HG02973 (cell line): ENCODE measurements at regions not wholly inside any gene's neighbourhood (a gene's known extent, or its start where the extent isn't known, plus 50 kb on each side); places are given as distances from the start of the nearest gene placed in this dataset.
"Not testable (repeated sequence)": the region's sequence is repeated elsewhere in the genome, so short reads cannot be mapped to it uniquely, and the experiment has no call there.

Experiments
- ATAC-seq: cut with Tn5 transposase; IDR thresholded peaks from one replicate; pipeline ENCODE4 v1.9.1; 2021; ENCODE audit warnings: moderate library complexity; ENCODE audit not compliant: unreplicated experiment

DNA sequence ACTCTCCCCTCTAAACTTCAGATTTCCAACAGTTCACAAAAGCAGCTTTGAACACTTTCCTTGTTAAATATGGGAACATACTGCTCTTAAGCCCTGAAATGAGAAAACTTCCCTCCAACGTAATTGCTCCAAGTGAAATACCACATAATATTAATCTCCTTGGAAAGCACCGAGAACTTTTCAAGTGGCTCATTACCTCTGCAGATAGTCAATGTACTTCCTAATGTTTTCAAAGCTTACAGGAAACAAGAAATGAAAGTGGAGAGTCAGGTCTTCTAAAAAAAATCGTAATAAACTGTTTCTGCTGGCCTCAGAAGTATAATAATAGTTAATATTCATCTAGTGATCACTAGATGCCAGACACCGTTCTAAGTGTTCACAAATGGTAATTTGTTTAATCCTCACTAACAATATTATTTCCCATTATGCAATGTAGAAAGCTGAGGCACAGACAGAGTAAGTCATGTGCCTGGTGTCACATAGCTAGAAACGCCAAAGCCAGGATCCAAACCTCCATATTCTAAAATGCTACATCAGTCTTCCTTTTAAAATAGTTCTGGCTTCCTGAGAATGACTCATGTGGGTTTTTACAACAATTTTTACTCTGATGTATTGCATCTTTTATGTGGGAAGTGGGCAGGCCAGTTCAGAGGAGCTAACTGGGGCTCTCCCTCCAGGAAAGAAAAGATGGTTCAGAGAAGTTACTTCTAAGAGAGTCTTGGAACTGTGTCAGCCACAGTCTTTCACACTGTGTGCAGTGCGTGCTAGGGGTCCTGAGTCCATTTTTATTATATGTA is 177.2 kb downstream of the PLPPR4 start:
- ATAC-seq = no peak

DNA sequence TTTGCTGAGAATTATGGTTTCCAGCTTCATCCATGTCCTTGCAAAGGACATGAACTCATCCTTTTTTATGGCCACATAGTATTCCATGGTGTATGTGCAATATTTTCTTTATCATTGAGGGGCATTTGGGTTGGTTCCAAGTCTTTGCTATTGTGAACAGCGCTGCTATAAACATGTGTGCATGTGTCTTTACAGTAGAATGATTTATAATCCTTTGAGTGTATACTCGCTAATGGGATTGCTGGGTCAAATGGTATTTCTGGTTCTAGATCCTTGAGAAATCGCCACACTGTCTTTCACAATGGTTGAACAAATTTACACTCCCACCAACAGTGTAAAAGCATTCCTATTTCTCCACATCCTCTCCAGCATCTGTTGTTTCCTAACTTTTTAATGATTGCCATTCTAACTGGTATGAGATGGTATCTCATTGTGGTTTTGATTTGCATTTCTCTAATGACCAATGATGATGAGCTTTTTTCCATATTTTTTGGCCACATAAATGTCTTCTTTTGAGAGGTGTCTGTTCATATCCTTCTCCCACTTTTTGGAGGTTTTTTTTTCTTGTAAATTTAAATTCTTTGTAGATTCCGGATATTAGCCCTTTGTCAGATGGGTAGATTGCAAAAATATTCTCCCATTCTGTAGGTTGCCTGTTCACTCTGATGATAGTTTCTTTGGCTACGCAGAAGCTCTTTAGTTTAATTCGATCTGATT is 180.1 kb downstream of the PLPPR4 start:
- not testable (repeated sequence) for ATAC-seq

DNA sequence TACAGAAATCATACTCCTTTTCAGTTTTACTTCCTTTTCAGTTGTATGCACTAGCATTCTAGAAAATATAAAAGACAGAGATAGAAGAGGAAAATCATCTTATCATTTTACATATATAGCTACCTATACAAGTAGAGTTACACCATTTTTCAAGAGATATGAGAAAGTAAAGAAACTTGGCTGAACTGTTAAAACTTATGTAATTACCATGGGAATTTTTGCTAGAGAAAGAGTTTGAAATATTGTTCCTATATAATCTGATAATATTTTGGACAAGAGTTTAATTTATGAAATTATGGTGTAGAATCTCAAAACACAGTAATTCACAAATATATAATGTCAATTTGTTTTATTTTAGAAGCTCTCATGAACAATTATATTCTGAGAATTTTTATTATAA is 180.8 kb downstream of the PLPPR4 start:
- ATAC-seq = no peak

DNA sequence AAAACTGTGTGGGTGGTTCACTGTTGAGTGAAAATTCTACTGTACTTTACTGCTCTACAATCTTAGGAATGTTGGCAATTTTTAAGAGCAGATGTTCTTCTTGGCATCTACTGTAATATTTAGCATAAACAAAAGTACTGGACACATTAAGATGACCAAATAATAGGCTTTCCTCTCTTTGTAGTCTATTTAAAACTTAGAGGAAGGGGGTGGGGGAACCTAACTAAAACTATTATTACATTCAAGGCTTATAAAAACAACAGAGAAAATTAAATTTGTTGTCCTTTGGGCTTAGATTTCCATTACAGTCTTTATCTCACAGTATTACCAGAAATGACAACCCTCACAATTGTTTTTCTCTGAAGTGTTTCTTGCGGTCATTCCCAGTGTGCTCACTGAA is 181.2 kb downstream of the PLPPR4 start:
- no peak for ATAC-seq

DNA sequence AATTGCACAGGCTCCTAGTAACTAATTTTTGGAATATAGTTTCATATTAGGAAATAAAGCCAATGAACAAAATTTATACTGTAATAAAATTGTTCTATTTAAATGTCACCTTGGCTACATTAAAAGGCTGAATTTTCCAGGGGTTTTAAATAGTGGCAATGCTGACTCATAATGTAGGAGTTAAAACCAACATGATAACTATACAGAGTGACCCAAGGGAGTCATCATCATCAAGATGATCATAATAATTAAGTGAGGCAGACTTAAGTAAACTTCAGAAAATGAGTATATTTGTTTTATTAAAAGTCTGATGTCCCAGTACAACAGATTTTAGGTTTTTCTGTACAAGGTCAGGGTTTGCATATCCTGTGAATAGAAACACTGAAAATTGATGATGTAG is 183.4 kb downstream of the PLPPR4 start:
- ATAC-seq = no peak

DNA sequence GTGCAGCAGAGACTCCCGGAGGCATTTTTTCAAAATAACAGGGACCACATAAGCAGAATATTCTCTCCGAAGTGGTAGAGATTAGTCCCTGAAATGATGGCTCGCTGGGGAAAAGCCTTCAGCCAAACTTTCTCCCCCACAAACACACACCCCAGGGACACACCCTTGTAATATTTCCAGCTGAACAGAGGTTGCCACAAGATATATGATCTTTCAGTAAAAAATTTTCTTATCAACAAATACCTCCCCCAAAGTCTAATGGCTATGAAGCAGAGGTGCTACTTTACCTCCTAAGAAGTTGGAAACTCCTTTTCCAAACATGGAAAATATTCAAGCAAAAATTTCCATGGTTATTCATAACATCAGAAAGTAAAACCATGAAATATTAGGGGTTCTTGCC is 190.2 kb upstream of the PALMD start:
- ATAC-seq = no peak

DNA sequence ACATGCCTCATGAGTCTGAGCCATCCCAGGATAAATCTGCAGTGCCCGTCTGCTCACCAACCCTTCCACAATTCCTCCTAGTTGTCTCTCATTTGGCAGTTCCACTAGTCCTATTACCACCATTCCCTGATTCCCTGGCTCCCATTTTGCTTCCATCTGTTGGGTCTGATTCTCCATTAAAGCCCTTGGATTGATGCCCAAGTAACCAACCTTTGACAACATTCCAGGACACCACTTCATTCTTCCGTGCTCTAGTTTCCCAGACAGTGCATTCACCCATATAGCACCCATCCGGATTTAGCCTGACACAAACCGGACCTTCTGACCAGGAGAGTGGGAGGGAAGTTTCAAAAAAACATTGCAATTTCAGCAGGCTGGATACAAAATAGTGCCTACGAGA is 189.4 kb upstream of the PALMD start:
- no peak for ATAC-seq

DNA sequence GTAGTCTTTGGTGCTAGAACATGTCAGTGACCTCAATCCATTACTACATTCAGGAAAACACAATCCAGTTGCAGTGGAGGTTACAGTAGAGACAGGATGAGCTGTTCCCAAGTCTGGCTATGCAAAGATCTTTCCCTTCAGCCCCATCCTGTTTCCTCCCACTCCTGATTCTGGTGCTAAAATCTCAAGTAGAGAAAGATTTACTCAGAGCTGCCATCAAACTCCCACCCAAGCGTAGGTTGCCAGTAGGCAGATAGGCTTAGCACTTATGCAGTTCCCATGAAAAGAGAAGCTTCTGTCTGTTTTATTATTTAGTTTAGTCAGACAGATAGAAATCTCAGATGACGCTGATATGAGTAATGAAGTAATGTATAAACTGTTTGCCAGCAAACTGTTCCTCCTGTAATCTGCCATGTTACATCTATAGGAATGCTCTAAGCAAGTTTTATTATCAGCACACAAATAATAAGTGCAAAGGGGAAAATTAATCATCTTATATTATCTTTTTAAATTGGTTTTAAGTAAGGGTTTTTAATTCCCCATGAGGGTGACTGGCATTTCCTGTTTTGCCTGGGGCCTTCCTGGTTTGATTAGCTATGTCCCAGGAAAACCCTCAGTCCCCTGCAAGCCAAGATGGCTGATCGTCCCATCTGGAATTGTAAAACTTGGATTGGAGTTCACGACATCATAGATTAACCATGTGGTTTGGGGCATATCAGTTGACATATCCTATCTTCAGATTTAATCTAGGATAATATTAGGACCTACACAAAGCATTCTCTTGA is 188.3 kb upstream of the PALMD start:
- no peak for ATAC-seq

DNA sequence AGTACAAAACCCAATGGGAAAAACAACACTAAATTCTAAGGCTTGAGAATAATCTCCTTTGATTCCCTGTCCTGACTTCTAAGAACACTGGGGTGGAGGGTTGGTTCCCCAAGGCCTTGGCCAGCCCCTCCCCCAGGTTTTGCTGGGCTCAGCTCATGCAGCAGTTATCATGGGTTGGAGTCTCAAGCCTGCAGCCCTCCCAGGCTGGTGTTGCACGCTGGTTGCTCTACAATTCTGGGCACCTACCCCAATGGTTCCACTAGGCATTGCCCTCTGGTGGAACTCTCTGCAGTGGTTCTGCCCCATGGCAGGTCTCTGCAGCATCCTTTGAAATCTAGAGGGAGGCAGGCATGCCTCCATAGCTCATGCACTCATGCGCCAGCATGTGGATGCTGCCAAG is 184.4 kb upstream of the PALMD start:
- ATAC-seq = no peak

DNA sequence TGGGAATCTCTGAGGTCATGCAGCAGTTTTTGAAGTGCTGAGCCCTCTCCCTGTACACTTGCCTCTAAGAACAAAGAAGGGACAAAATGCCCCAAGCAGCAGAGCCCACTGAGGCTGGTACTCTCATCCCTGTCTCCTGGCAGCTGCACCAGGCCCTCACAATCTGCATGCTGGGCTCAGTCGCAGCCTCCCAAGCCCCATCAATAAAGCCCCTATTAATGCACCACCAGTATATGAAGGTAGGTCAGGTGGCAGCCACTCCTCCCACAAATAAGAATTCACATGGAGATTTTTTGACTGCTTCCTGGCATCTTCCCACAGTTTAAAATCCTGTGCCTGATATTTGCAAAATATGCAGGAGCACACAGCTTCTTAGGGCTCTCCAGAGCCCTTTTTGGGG is 181.2 kb upstream of the PALMD start:
- no peak for ATAC-seq

DNA sequence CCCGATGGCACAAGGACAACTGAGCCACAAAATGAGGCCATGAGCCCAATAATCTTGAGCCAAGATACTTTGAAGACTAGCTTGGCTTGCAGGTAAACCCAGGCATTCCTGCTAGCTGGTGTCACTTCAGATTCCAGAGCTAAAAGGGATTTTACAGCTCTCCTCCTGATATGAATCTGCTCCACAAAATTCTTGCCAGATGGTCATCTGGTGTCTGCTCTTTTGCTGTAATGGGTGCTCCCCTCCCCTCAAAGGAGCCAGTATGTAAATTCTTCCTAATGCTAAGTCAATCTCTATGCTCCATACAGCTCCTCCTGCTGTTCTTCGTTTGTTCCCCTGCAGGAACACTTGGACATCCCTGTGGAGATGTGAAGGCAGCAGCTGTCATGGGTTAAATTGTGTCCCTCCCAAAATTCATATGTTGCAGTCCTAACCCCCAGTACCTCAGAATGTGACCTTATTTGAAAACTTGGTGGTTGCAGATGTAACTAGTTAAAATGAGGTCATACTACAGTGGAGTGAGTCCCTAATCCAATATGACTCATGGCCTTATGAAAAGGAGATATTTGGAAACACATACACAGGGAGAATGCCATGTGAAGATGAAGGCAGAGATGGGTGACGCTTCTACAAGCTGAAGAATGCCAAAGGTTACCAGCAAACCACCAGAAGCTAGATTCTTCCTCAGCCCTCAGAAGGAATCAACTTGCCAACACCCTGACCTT is 180.6 kb upstream of the PALMD start:
- ATAC-seq = no peak

DNA sequence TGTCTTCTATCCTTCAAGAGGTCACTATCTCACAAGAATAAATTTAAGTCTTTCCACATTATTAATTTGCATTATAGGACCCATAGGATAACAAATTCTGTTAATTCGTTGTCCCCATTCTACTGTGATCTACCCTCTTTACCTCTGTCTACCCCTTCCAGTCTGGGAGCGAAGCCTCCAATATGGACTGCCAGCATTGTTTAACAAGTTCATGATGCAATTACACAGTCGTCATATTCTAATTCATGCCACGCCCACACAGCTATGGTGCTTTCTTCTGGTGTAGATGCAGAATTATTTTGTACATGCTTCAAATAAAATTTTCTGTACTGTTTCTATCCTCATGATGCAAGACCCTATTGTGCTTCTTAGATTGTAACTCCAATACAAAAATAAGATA is 178.3 kb upstream of the PALMD start:
- no peak for ATAC-seq

DNA sequence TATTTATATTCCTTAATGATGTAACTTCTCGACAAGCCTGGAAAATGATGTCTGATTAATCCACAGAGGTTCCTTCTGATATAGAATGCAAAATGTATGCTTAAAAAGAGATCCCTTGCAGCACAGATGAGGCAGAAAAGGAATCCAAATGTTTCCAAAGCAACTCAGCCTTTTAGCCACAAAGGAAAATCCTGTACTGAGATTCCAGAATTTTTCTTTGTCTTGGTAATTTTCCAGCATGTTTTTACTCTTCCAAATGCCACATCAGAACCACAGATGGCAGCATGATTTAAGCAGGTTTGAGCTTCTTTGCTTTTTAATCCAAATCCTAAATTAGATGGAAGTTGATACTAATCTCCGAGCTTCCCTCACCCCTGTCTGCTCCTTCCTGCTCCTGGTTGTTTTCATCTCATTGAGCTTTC is 176.4 kb upstream of the PALMD start:
- ATAC-seq = no peak

DNA sequence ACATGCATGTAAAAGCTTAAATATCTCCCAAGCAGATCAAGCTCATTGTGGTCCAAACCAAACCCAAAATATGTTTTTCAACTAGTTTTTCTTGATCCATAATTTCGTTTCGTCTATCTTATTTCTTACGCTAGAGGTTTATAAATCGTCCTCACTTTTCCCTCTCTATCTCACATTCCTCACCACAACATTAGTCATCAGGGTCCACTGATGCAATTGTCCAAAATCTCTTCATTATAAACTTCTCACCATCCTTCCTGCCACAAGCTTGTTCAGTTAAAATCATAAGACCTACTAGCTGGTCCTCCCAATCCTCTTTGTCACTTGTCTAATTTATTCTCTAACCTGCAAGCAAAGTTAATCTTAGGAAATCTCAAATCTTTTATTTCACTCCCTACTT is 173.0 kb upstream of the PALMD start:
- no peak for ATAC-seq

DNA sequence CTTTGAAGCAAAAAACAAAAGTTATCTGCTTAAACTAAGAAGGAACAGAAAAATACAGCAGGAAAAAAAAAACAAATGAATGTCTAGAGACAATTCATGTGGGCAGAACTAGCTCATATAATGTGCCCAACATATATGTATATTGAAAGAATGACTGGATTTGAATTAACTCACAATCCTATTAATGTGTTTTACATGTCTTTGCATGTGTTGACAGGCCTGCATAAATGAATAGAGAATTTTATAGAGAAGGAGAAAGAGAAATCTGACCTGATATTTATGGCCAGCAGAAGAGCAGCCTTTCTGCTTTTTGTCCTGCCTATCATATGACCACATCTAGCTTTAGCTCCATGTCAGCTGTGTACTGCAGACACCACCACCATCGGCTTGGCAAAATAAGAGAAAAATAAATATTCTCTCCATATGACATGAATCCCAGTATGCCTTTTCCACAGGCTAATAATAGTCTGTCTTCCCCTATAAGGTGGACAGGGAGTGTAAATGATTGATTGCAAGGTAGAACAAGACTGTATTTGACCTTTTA is 171.5 kb upstream of the PALMD start:
- no peak for ATAC-seq

DNA sequence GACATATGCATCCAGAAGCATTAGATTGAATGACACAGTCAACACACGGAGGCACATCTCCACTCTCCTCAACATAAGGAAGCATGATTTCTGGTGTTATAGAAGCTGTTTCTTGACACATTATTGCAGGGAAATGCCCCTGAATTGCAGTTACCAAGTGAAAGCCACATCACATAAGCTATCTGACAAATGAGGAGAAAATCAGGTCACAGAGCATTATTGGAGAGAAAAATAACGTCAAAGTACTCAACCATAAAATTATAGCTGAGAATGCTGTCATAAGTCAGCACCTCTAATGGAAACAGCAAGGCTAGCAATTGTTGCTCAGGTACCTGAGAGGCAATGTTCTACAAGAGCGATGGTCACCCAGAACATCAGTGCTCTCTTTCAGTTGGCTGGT is 169.9 kb upstream of the PALMD start:
- no peak for ATAC-seq

DNA sequence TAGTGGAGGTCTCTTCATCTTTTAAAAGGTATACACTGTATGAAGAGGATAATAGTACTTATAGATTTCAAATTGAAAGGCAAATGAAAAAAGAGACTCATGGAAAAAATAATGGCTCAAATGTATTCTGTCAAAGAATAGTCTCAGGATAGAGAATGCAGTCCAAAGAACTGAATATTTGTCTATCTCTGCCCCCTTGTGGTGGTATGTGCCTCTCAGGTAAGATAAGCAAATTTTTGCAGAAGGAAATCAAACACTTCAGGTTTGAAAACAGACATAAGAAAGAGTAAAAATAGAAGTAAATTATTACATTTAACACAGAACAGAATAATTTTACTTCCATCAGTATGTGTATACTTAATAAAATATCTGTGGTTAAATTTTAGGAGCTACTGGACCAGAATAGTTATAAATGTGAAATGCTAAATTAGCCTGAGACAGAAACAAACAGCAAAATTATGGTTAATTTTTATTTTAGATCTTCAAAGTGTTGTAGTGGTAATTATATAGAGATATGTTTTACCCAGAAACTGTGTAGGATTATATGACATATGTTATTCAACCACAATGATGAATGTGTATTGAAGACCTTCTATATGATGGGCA is 164.4 kb upstream of the PALMD start:
- peak; percentile 76 for ATAC-seq

DNA sequence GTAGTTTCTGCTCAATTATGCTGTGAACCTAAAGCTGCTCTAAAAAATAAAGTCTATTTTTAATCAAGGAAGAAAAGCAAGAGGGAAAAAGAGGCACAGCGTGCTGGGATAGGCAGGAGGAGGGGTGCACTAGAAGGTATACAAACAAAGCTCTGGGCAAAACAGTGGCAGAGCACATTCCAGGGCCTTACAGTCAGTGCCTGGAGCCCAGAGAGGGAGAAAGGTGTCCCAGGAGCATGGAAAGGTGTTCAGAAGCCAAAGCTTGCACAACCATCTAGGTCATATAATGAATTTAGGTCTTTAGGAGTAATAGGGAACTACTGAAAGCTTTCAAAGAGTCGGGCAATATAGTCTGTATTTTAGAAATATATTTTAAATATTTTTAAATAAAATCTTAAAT is 163.6 kb upstream of the PALMD start:
- no peak for ATAC-seq

DNA sequence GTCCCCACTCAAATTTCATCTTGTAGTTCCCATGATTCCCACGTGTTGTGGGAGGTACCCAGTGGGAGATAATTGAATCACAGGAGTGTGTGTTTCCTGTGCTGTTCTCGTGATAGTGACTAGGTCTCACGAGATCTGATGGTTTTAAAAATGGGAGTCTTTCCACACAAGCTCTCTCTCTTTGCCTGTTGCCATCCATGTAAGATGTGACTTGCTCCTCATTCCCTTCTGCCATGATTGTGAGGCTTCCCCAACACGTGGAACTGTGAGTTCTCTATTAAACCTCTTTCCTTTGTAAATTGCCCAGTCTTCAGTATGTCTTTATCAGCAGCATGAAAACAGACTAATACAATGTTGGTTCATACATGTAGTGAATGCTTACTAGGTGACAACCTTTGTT is 163.2 kb upstream of the PALMD start:
- no peak for ATAC-seq

DNA sequence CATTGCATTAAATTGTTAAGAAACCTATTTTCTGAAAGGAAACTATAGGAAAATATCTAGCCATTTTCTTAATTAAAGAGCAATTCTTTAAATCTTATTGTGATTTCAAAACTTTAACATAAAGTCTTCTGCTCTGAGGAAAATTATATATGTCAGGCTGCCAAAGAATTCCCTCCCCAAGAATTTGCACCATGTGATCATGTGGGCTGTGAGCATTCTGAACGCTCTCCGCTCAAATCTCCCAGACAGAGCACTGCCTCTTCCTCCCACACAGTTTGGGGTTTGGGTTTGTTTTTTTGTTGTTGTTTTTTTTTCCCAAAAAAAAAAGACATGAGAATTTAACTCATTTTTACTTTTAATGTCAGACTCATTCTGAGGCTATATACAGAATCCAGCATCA is 155.9 kb upstream of the PALMD start:
- no peak for ATAC-seq
